HCT116 (cell line): ENCODE measurements at regions not wholly inside any gene's neighbourhood (a gene's known extent, or its start where the extent isn't known, plus 50 kb on each side); places are given as distances from the start of the nearest gene placed in this dataset.

Experiments
- EZH2 ChIP-seq: fragments of 200-600 bp; sonication (generic); IDR thresholded peaks from 2 replicates; pipeline ENCODE4 v1.6.1; 2017; ENCODE audit warnings: antibody characterized with exemption, mixed run types
- EZH2phosphoT487 ChIP-seq: fragments of 200-600 bp; IDR thresholded peaks from 2 replicates; pipeline ENCODE4 v1.6.1; 2018; ENCODE audit warnings: antibody characterized with exemption, borderline replicate concordance
- FOSL1 ChIP-seq: IDR thresholded peaks from 2 replicates; pipeline ENCODE4 v1.6.1; 2012; ENCODE audit warnings: low read depth
- JUND ChIP-seq: IDR thresholded peaks from 2 replicates; pipeline ENCODE4 v1.6.1; 2012
- POLR2A ChIP-seq: IDR thresholded peaks from 2 replicates; pipeline ENCODE4 v1.7.0; 2011; ENCODE audit warnings: borderline replicate concordance; ENCODE audit not compliant: insufficient read depth, insufficient read length; ENCODE audit errors: extremely low read depth
- POLR2AphosphoS5 ChIP-seq: IDR thresholded peaks from 2 replicates; pipeline ENCODE4 v1.6.1; 2011; ENCODE audit warnings: mild to moderate bottlenecking, low read depth, low read length, moderate library complexity
- YY1 ChIP-seq: IDR thresholded peaks from 2 replicates; pipeline ENCODE4 v1.6.1; 2011; ENCODE audit warnings: low read length, low read depth, moderate library complexity, mild to moderate bottlenecking; ENCODE audit not compliant: insufficient replicate concordance; ENCODE audit errors: extremely low read depth
- ZFX ChIP-seq: fragments of 450-650 bp; IDR thresholded peaks from 2 replicates; pipeline ENCODE4 v1.6.1; 2017
- ZNF274 ChIP-seq: fragments of 200-500 bp; sonication (Bioruptor generic); IDR thresholded peaks from 2 replicates; pipeline ENCODE4 v1.6.1; 2014; ENCODE audit warnings: mild to moderate bottlenecking, low read depth, low read length, inconsistent platforms
- TF ChIP-seq, protein P1 (sequence below), 3 experiments: fragments of 200-600 bp in 1 of 3; sonication (generic) in 1 of 3; IDR thresholded peaks in 2 of 3; conservative IDR thresholded peaks in 1 of 3; 2 replicates each; pipeline ENCODE4 v1.5.1; 2012 to 2017; ENCODE audit warnings: low read depth in 2 of 3, low read length in 2 of 3, antibody characterized with exemption in 1 of 3, borderline replicate concordance in 1 of 3, control low read depth in 1 of 3, mild to moderate bottlenecking in 1 of 3, mixed read lengths in 1 of 3, mixed run types in 1 of 3, moderate library complexity in 1 of 3; ENCODE audit not compliant: insufficient read depth in 1 of 3
- TF ChIP-seq, protein P2 (sequence below): IDR thresholded peaks from 2 replicates; pipeline ENCODE4 v1.6.1; 2012

DNA sequence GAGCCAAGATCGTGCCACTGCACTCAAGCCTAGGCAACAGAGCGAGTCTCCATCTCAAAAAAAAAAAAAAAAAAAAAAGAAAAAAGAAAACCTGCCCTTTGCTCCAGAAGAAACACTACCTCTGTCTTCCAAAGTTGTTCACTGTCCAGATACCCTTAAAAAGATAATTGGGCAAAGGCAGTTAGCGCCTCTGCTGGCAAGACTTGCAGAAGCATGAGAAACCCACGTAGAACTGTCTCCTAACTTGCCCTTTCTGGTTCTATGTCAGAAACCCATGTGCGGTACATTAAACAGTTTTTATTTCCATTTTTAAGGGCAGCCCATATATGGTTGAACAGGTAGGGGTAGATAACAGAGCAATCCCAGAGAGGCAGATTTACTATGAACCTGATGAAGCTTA is 1026.4 kb downstream of the ROBO2 start:
- TF ChIP-seq EZH2 (no peak), ZNF274 (no peak), POLR2AphosphoS5 (no peak), JUND (no peak), YY1 (no peak), POLR2A (no peak), ZFX (no peak), FOSL1 (no peak), EZH2phosphoT487 (no peak)
- TF ChIP-seq, protein P1, sequence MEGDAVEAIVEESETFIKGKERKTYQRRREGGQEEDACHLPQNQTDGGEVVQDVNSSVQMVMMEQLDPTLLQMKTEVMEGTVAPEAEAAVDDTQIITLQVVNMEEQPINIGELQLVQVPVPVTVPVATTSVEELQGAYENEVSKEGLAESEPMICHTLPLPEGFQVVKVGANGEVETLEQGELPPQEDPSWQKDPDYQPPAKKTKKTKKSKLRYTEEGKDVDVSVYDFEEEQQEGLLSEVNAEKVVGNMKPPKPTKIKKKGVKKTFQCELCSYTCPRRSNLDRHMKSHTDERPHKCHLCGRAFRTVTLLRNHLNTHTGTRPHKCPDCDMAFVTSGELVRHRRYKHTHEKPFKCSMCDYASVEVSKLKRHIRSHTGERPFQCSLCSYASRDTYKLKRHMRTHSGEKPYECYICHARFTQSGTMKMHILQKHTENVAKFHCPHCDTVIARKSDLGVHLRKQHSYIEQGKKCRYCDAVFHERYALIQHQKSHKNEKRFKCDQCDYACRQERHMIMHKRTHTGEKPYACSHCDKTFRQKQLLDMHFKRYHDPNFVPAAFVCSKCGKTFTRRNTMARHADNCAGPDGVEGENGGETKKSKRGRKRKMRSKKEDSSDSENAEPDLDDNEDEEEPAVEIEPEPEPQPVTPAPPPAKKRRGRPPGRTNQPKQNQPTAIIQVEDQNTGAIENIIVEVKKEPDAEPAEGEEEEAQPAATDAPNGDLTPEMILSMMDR (IDR thresholded peaks at IDR 0.05 in 2 of 3, conservative IDR thresholded peaks at IDR 0.05 in 1 of 3; ENCODE audit: borderline replicate concordance in 1 of 3, insufficient read depth in 1 of 3, low read depth in 2 of 3, low read length in 2 of 3): no peak
- TF ChIP-seq, protein P2, sequence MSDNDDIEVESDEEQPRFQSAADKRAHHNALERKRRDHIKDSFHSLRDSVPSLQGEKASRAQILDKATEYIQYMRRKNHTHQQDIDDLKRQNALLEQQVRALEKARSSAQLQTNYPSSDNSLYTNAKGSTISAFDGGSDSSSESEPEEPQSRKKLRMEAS: no peak
